ENCODE measurements at regions not wholly inside any gene's neighbourhood (a gene's known extent, or its start where the extent isn't known, plus 50 kb on each side); places are given as distances from the start of the nearest gene placed in this dataset.

- TF ChIP-seq, protein P1, sequence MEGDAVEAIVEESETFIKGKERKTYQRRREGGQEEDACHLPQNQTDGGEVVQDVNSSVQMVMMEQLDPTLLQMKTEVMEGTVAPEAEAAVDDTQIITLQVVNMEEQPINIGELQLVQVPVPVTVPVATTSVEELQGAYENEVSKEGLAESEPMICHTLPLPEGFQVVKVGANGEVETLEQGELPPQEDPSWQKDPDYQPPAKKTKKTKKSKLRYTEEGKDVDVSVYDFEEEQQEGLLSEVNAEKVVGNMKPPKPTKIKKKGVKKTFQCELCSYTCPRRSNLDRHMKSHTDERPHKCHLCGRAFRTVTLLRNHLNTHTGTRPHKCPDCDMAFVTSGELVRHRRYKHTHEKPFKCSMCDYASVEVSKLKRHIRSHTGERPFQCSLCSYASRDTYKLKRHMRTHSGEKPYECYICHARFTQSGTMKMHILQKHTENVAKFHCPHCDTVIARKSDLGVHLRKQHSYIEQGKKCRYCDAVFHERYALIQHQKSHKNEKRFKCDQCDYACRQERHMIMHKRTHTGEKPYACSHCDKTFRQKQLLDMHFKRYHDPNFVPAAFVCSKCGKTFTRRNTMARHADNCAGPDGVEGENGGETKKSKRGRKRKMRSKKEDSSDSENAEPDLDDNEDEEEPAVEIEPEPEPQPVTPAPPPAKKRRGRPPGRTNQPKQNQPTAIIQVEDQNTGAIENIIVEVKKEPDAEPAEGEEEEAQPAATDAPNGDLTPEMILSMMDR (IDR thresholded peaks at IDR 0.05) = no peak
- no peak for TF ChIP-seq POLR2A (IDR thresholded peaks at IDR 0.05)
Observed at GRCh38 chr2:191506515-191506914, 171.4 kb upstream of the NABP1 start.

Data from lower leg skin (tissue), 3 donors.